H1 (cell line): ENCODE measurements at regions not wholly inside any gene's neighbourhood (a gene's known extent, or its start where the extent isn't known, plus 50 kb on each side); places are given as distances from the start of the nearest gene placed in this dataset.
"Not testable (repeated sequence)": the region's sequence is repeated elsewhere in the genome, so short reads cannot be mapped to it uniquely, and the experiment has no call there.

Source experiments
- CTCF ChIA-PET: fragments of 300-600 bp; sonication (Branson Sonifier 250); formaldehyde crosslinking; loops from one replicate; lab custom pipeline; 2021; ENCODE audit not compliant: partially characterized antibody; lab: Charles Lee
- POLR2A ChIA-PET: fragments of 300-600 bp; sonication (Branson Sonifier 250); formaldehyde crosslinking; loops from one replicate; lab custom pipeline; 2021; ENCODE audit warnings: inconsistent platforms; ENCODE audit not compliant: partially characterized antibody; lab: Charles Lee
- DNase-seq, 2 experiments: peaks; one replicate each; pipeline versions ENCODE4 v3.0.0 to v3.0.0-alpha.2; 2010 to 2022; ENCODE audit warnings: low spot score in 2 of 2, low read depth in 1 of 2, mixed read lengths in 1 of 2
- FAIRE-seq: peaks from 2 replicates; lab custom pipeline; 2011; peaks lifted over from hg19 to GRCh38; lab: Jason Lieb, UNC
- H2AFZ ChIP-seq: 2 replicates; pipeline ENCODE4 v1.8.1; 2012; ENCODE audit warnings: low read length, inconsistent platforms
- H2AK5ac ChIP-seq: 2 replicates; pipeline ENCODE4 v1.6.1; 2013; ENCODE audit warnings: low read depth, low read length
- H2BK120ac ChIP-seq: replicated peaks from 2 replicates; pipeline ENCODE3; 2013; ENCODE audit warnings: low read depth, low read length, inconsistent platforms
- H2BK12ac ChIP-seq: 2 replicates; pipeline ENCODE4 v1.6.1; 2013; ENCODE audit warnings: low read depth, low read length
- H2BK15ac ChIP-seq: 2 replicates; pipeline ENCODE4 v1.6.1; 2013; ENCODE audit warnings: low read length
- H2BK20ac ChIP-seq: 2 replicates; pipeline ENCODE4 v1.6.1; 2013; ENCODE audit warnings: low read length
- H2BK5ac ChIP-seq: 2 replicates; pipeline ENCODE4 v1.6.1; 2013; ENCODE audit warnings: low read depth, low read length
- H3K14ac ChIP-seq: 2 replicates; pipeline ENCODE4 v1.6.1; 2013; ENCODE audit warnings: inconsistent platforms; ENCODE audit not compliant: insufficient read length
- H3K18ac ChIP-seq: 2 replicates; pipeline ENCODE4 v1.6.1; 2013; ENCODE audit warnings: low read length; ENCODE audit errors: extremely low read depth
- H3K23ac ChIP-seq: 2 replicates; pipeline ENCODE4 v1.6.1; 2013; ENCODE audit warnings: inconsistent platforms; ENCODE audit not compliant: insufficient read length
- H3K23me2 ChIP-seq: 2 replicates; pipeline ENCODE4 v1.6.1; 2013; ENCODE audit warnings: low read depth, low read length
- H3K27ac ChIP-seq: 2 replicates; pipeline ENCODE4 v1.6.1; 2011; ENCODE audit warnings: low read depth, low read length, inconsistent platforms
- H3K27me3 ChIP-seq, 4 experiments: replicated peaks in 1 of 4; 1 replicate in 1 of 4; 2 replicates in 3 of 4; pipeline versions ENCODE4 v1.6.1 to v1.8.1; 2011 to 2013; ENCODE audit warnings: low read length in 3 of 4, mild to moderate bottlenecking in 3 of 4, inconsistent platforms in 2 of 4, mixed read lengths in 2 of 4, moderate library complexity in 1 of 4; ENCODE audit not compliant: control insufficient read depth in 3 of 4, insufficient read depth in 3 of 4; ENCODE audit errors: extremely low read depth in 1 of 4
- H3K36me3 ChIP-seq, 4 experiments: 2 replicates each; pipeline versions ENCODE4 v1.6.1 to v1.8.1; 2011 to 2013; ENCODE audit warnings: mild to moderate bottlenecking in 4 of 4, low read length in 3 of 4, moderate library complexity in 2 of 4, control low read depth in 1 of 4, inconsistent platforms in 1 of 4; ENCODE audit not compliant: insufficient read depth in 4 of 4, control insufficient read depth in 2 of 4
- H3K4ac ChIP-seq: replicated peaks from 2 replicates; pipeline ENCODE3; 2013; ENCODE audit warnings: low read length, low read depth, mixed read lengths, inconsistent platforms; ENCODE audit not compliant: insufficient read length
- H3K4me1 ChIP-seq, 4 experiments: replicated peaks in 1 of 4; 1 replicate in 1 of 4; 2 replicates in 3 of 4; pipeline versions ENCODE4 v1.6.1 to v1.8.1; 2011 to 2013; ENCODE audit warnings: low read length in 3 of 4, inconsistent platforms in 2 of 4, mixed read lengths in 1 of 4; ENCODE audit not compliant: insufficient read depth in 4 of 4, control insufficient read depth in 3 of 4
- H3K4me2 ChIP-seq, 2 experiments: 2 replicates each; pipeline versions ENCODE4 v1.6.1 to v1.8.1; 2011 to 2013; ENCODE audit warnings: low read depth in 2 of 2, low read length in 2 of 2, control low read depth in 1 of 2, inconsistent platforms in 1 of 2, mild to moderate bottlenecking in 1 of 2; ENCODE audit not compliant: insufficient read depth in 1 of 2
- H3K4me3 ChIP-seq, 4 experiments: fragments of 200-600, 300-600 bp in 1 of 4; sonication (generic), shearing (Covaris generic), sonication (Bioruptor Twin) in 1 of 4; 2 replicates each; pipeline versions ENCODE4 v1.5.1 to v1.8.1; 2011 to 2016; ENCODE audit warnings: low read length in 4 of 4, low read depth in 3 of 4, control low read depth in 2 of 4, inconsistent platforms in 2 of 4, mild to moderate bottlenecking in 2 of 4, mixed read lengths in 1 of 4, moderate library complexity in 1 of 4; ENCODE audit not compliant: insufficient read depth in 2 of 4; ENCODE audit errors: extremely low read depth in 1 of 4
- H3K56ac ChIP-seq: replicated peaks from 2 replicates; pipeline ENCODE3; 2013; ENCODE audit warnings: low read depth, mild to moderate bottlenecking, mixed read lengths, low read length, inconsistent platforms; ENCODE audit not compliant: insufficient read length
- H3K79me1 ChIP-seq: 2 replicates; pipeline ENCODE4 v1.6.1; 2013; ENCODE audit warnings: low read depth, low read length, control low read depth
- H3K79me2 ChIP-seq, 2 experiments: 2 replicates each; pipeline versions ENCODE4 v1.6.1 to v1.8.1; 2012 to 2013; ENCODE audit warnings: low read length in 2 of 2, mild to moderate bottlenecking in 2 of 2, inconsistent platforms in 1 of 2; ENCODE audit not compliant: insufficient read depth in 2 of 2, control insufficient read depth in 1 of 2
- H3K9ac ChIP-seq, 4 experiments: replicated peaks in 1 of 4; 1 replicate in 1 of 4; 2 replicates in 3 of 4; pipeline versions ENCODE4 v1.6.1 to v1.8.1; 2011 to 2013; ENCODE audit warnings: low read depth in 3 of 4, low read length in 3 of 4, control low read depth in 2 of 4, mild to moderate bottlenecking in 2 of 4, moderate library complexity in 2 of 4, inconsistent platforms in 1 of 4; ENCODE audit errors: extremely low read depth in 1 of 4
- H3K9me3 ChIP-seq, 2 experiments: 2 replicates each; pipeline versions ENCODE4 v1.6.1 to v1.8.1; 2012 to 2013; ENCODE audit warnings: mild to moderate bottlenecking in 2 of 2, moderate library complexity in 2 of 2, control low read depth in 1 of 2, inconsistent platforms in 1 of 2, low read depth in 1 of 2, low read length in 1 of 2, mixed read lengths in 1 of 2; ENCODE audit not compliant: insufficient read depth in 2 of 2
- H4K20me1 ChIP-seq, 2 experiments: replicated peaks in 1 of 2; 2 replicates each; pipeline versions ENCODE3 to v1.8.1; 2011 to 2013; ENCODE audit warnings: inconsistent platforms in 2 of 2, low read length in 2 of 2, mild to moderate bottlenecking in 1 of 2; ENCODE audit not compliant: insufficient read depth in 2 of 2, control insufficient read depth in 1 of 2
- H4K5ac ChIP-seq: 2 replicates; pipeline ENCODE4 v1.6.1; 2013; ENCODE audit warnings: low read length, low read depth, mixed read lengths, inconsistent platforms; ENCODE audit not compliant: insufficient read length
- H4K8ac ChIP-seq: 2 replicates; pipeline ENCODE4 v1.8.0; 2013; ENCODE audit warnings: mild to moderate bottlenecking, moderate library complexity, low read length, inconsistent platforms; ENCODE audit not compliant: insufficient read depth; ENCODE audit errors: extremely low read depth
- H4K91ac ChIP-seq: replicated peaks from 2 replicates; pipeline ENCODE3; 2013; ENCODE audit warnings: low read length, mixed read lengths, inconsistent platforms; ENCODE audit not compliant: insufficient read length
- BCL11A ChIP-seq, 2 experiments: IDR thresholded peaks; one replicate each; pipeline ENCODE4 v1.6.1; 2011; ENCODE audit warnings: low read depth in 2 of 2, low read length in 2 of 2, mild to moderate bottlenecking in 2 of 2
- MAFK ChIP-seq: IDR thresholded peaks from 2 replicates; pipeline ENCODE4 v1.6.1; 2012; ENCODE audit warnings: low read depth, mild to moderate bottlenecking, improper control_type of control experiment, low read length
- SIRT6 ChIP-seq: IDR thresholded peaks from one replicate; pipeline ENCODE4 v1.7.1; 2012; ENCODE audit warnings: low read length, inconsistent platforms
- WGBS, 2 experiments: shearing (Covaris generic) in 1 of 2; methylation state at CpG; one replicate each; pipeline versions ENCODE4 v1.1.6 to v1.1.7; 2013 to 2015; ENCODE audit warnings: low lambda C conversion rate in 2 of 2, mixed read lengths in 2 of 2, inconsistent platforms in 1 of 2, low coverage in 1 of 2, missing lambda C conversion rate in 1 of 2; ENCODE audit not compliant: insufficient replicate concordance in 2 of 2, insufficient coverage in 1 of 2, insufficient read length in 1 of 2; ENCODE audit errors: extremely low coverage in 1 of 2, missing lambda C conversion rate in 1 of 2; 5-methylcytosine and 5-hydroxymethylcytosine counted together

GRCh38 chr18:11343096-11343495, 193.7 kb upstream of the PIEZO2 start (continued):
- TF ChIP-seq MAFK (no peak), BCL11A (IDR thresholded peaks at IDR 0.05; ENCODE audit: low read depth in 2 of 2, low read length in 2 of 2) (no peak), SIRT6 (no peak)

GRCh38 chr18:11342115-11342514, 192.7 kb upstream of the PIEZO2 start:
- WGBS, 2 experiments, result 91% methylated on average over 5 of the region's 5 CpGs; no CpG with 5 or more reads in 1 of the 2 experiments
- H3K4ac ChIP-seq, H2BK20ac ChIP-seq, H3K14ac ChIP-seq, H3K18ac ChIP-seq, H3K79me2 ChIP-seq, H2AK5ac ChIP-seq, H3K4me3 ChIP-seq, H3K9ac ChIP-seq, H4K8ac ChIP-seq, H3K27ac ChIP-seq, H4K20me1 ChIP-seq, H2AFZ ChIP-seq, H2BK15ac ChIP-seq, POLR2A ChIA-PET, H2BK5ac ChIP-seq, H3K23me2 ChIP-seq, H3K23ac ChIP-seq, H3K36me3 ChIP-seq, H3K56ac ChIP-seq, H3K27me3 ChIP-seq, H4K91ac ChIP-seq, H2BK120ac ChIP-seq, H3K79me1 ChIP-seq, H4K5ac ChIP-seq, DNase-seq, H3K4me1 ChIP-seq, FAIRE-seq, CTCF ChIA-PET, H2BK12ac ChIP-seq, H3K4me2 ChIP-seq: not testable (repeated sequence)
- H3K9me3 ChIP-seq, result peaks cover 2 to 10% of the 10 kb centered on the region in 2 experiments; a peak in 1 of 4 replicates
